Erythroblast (primary cell): ENCODE measurements at regions not wholly inside any gene's neighbourhood (a gene's known extent, or its start where the extent isn't known, plus 50 kb on each side); places are given as distances from the start of the nearest gene placed in this dataset.

Experiments used
- GATA1 ChIP-seq: IDR thresholded peaks from 2 replicates; pipeline ENCODE4 v1.6.1; 2011; ENCODE audit warnings: low read depth, mild to moderate bottlenecking, control low read depth, low read length, moderate library complexity
- POLR2A ChIP-seq: IDR thresholded peaks from 2 replicates; pipeline ENCODE4 v1.6.1; 2011; ENCODE audit warnings: mild to moderate bottlenecking, low read length

DNA sequence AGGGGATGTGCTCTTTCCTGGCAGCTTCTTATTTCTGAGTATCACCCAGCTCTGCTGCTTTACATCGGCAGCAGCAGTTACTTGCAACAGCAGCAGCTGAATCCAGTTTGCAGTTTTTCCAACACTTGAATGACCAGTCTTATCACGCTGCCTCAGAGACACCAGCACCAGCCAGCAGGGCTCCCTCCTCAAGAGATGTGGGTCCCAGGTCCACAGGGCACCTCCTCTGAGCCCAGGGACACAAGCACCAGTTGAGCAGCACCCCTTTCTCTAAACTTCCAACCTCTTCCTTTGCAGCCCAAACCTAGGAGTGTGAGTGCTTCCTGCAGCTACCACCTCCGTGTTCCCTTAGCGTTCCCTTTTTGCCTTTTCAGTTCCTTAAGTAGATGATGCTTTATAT lies 50.4 kb upstream of the YPEL5 start:
- TF ChIP-seq POLR2A (no peak), GATA1 (no peak)
